ENCODE measurements at regions not wholly inside any gene's neighbourhood (a gene's known extent, or its start where the extent isn't known, plus 50 kb on each side); places are given as distances from the start of the nearest gene placed in this dataset.

- H3K36me3 ChIP-seq, result no peaks in the 10 kb centered on the region
- no peaks in the 10 kb centered on the region for H3K4me1 ChIP-seq
- no peaks in the 10 kb centered on the region for H3K9me3 ChIP-seq
- H3K4me3 ChIP-seq, result no peak overlapping the region
- H3K27ac ChIP-seq, result no peak overlapping the region
- intact Hi-C loops (cut with DNase I), result no loop called here
- DNase-seq, result no peak
- H3K9ac ChIP-seq (ENCODE audit: low read depth in 2 of 2, low read length in 2 of 2), result no peak overlapping the region
- H3K27me3 ChIP-seq, result no peaks in the 10 kb centered on the region
- no peak for TF ChIP-seq CTCF (IDR thresholded peaks at IDR 0.05)
Measured at GRCh38 chr11:105265845-105266244, 126.3 kb upstream of the CARD18 start.

- TF ChIP-seq CTCF (IDR thresholded peaks at IDR 0.05), result no peak
- no peak overlapping the region for H3K4me3 ChIP-seq
- no peak for DNase-seq
- H3K27me3 ChIP-seq, result no peaks in the 10 kb centered on the region
- intact Hi-C loops (cut with DNase I), result no loop called here
- no peaks in the 10 kb centered on the region for H3K4me1 ChIP-seq
- H3K9ac ChIP-seq (ENCODE audit: low read depth in 2 of 2, low read length in 2 of 2), result no peak overlapping the region
- H3K36me3 ChIP-seq, result no peaks in the 10 kb centered on the region
- no peak overlapping the region for H3K27ac ChIP-seq
- H3K9me3 ChIP-seq, result no peaks in the 10 kb centered on the region
Measured at GRCh38 chr11:105260976-105261375, 121.4 kb upstream of the CARD18 start.

GRCh38 chr11:105245781-105246315 lies 106.3 kb upstream of the CARD18 start:
- Histone ChIP-seq H3K9ac (ENCODE audit: low read depth in 2 of 2, low read length in 2 of 2) (no peak overlapping the region), H3K4me3 (no peak overlapping the region), H3K27ac (no peak overlapping the region), H3K27me3 (no peaks in the 10 kb centered on the region), H3K9me3 (no peaks in the 10 kb centered on the region), H3K36me3 (no peaks in the 10 kb centered on the region), H3K4me1 (no peaks in the 10 kb centered on the region)
- intact Hi-C loops (cut with DNase I), result no loop called here
- TF ChIP-seq CTCF (IDR thresholded peaks at IDR 0.05), result no peak
- no peak for DNase-seq

- Histone ChIP-seq H3K9ac (ENCODE audit: low read depth in 2 of 2, low read length in 2 of 2) (no peak overlapping the region), H3K27me3 (no peaks in the 10 kb centered on the region), H3K4me1 (no peaks in the 10 kb centered on the region), H3K4me3 (no peak overlapping the region), H3K27ac (no peak overlapping the region), H3K9me3 (no peaks in the 10 kb centered on the region), H3K36me3 (no peaks in the 10 kb centered on the region)
- intact Hi-C loops (cut with DNase I), result no loop called here
- no peak for DNase-seq
- TF ChIP-seq CTCF (IDR thresholded peaks at IDR 0.05), result no peak
Measured at GRCh38 chr11:105244160-105244825, 104.7 kb upstream of the CARD18 start.

GRCh38 chr11:105241136-105241535 lies 101.6 kb upstream of the CARD18 start:
- H3K4me1 ChIP-seq, result no peaks in the 10 kb centered on the region
- H3K27me3 ChIP-seq, result no peaks in the 10 kb centered on the region
- H3K27ac ChIP-seq, result no peak overlapping the region
- no peaks in the 10 kb centered on the region for H3K36me3 ChIP-seq
- H3K4me3 ChIP-seq, result no peak overlapping the region
- no peaks in the 10 kb centered on the region for H3K9me3 ChIP-seq
- no peak overlapping the region for H3K9ac ChIP-seq (ENCODE audit: low read depth in 2 of 2, low read length in 2 of 2)
- intact Hi-C loops (cut with DNase I), result no loop called here
- DNase-seq, result no peak
- no peak for TF ChIP-seq CTCF (IDR thresholded peaks at IDR 0.05)
